ENCODE measurements at regions not wholly inside any gene's neighbourhood (a gene's known extent, or its start where the extent isn't known, plus 50 kb on each side); places are given as distances from the start of the nearest gene placed in this dataset.

DNA sequence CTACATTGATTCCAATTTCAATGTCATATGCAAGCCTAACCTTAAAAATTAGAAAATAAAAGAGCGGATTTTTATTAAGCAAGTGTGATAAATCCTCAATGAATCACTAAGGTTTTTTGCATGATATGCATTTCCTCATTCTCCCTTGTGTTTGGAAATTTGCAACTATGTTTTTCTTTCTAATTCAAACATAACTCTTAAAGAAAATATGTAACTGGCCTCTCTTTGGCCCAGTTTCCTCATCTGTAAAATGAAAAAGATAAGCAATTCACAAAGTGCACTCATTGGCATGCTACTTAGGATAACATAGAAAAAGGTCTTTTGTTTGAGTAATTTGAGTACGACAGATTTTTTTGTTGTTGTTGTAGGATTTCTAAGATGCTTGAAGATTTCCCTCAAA lies 295.5 kb downstream of the CDH11 start:
- no peak for TF ChIP-seq POLR2A (IDR thresholded peaks at IDR 0.05; ENCODE audit: extremely low read depth, insufficient read length)
- no peak for DNase-seq (ENCODE audit: low read depth)
- no peak overlapping the region for H3K4me3 ChIP-seq (ENCODE audit: low read depth, low read length)

DNA sequence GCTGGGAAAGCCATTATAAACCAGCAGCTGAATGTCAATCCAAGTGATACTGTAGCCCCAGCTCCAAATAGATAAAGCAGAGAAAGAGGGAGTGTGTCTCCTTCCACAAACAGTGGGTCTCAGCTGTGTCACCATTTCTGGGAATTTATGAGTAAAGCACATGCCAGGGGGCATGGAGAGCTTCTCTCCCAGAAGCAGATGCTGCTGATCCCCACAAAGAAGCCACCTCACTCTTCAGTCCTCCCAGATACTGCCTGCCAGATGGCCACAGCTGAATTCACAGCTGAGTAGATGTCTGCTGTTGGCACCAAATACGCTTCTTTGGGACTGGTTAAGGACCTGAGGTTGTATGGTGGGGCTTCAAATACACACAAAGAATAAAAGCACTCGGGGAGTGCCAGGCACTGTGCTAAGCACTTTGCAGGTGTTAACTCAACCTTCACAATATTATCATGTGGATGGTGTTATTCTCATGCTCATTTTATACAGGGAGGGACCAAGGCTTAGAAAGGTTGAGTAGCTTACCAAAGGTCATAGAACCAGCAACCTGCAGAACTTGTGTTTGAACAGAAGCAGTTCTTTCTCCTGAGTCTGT lies 298.3 kb downstream of the CDH11 start:
- no peak for TF ChIP-seq MYC (IDR thresholded peaks at IDR 0.05; ENCODE audit: low read depth, low read length)
- TF ChIP-seq, protein P1, sequence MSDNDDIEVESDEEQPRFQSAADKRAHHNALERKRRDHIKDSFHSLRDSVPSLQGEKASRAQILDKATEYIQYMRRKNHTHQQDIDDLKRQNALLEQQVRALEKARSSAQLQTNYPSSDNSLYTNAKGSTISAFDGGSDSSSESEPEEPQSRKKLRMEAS (IDR thresholded peaks at IDR 0.05; ENCODE audit: low read depth, low read length) = no peak
- TF ChIP-seq, protein P2, sequence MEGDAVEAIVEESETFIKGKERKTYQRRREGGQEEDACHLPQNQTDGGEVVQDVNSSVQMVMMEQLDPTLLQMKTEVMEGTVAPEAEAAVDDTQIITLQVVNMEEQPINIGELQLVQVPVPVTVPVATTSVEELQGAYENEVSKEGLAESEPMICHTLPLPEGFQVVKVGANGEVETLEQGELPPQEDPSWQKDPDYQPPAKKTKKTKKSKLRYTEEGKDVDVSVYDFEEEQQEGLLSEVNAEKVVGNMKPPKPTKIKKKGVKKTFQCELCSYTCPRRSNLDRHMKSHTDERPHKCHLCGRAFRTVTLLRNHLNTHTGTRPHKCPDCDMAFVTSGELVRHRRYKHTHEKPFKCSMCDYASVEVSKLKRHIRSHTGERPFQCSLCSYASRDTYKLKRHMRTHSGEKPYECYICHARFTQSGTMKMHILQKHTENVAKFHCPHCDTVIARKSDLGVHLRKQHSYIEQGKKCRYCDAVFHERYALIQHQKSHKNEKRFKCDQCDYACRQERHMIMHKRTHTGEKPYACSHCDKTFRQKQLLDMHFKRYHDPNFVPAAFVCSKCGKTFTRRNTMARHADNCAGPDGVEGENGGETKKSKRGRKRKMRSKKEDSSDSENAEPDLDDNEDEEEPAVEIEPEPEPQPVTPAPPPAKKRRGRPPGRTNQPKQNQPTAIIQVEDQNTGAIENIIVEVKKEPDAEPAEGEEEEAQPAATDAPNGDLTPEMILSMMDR (IDR thresholded peaks at IDR 0.05; ENCODE audit: low read depth, low read length) = no peak
- no peak for TF ChIP-seq POLR2A (IDR thresholded peaks at IDR 0.05; ENCODE audit: extremely low read depth, insufficient read length)
- DNase-seq (ENCODE audit: low read depth) = no peak
- no peak overlapping the region for H3K4me3 ChIP-seq (ENCODE audit: low read depth, low read length)

DNA sequence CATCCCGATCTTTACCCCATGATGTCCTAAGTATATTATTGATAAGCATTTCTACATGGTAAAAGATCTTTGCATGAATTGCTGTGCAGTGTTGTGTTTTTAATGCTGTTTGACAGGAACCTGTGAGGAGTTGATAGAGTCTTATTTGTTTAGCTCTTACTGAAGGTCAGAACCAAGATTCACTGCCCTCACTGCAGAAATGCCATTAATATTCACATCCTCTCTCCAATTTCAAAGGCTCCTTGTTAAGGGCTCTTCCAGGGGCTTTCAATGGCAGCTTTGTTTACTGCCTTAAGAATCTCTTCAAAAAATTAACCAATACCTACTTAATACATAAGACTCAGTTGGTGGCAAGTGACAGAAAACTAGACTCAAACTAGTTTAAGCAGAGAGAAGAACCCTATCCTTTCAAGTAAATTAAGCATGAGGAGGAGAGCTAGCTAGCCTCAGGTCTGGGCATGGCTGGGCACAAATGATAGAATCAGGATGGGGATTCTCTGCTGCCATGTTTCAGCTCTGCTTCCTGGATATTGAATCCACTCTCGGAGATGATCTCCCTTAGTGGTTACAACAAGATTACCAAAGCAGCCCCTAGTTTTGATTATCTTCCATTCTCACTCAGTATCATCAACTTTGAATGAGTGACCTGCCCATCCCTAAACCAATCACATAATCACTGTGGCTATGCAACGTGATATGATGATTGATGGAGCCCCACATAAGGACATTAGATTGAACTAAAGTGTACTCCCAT lies 311.8 kb downstream of the CDH11 start:
- TF ChIP-seq POLR2A (IDR thresholded peaks at IDR 0.05; ENCODE audit: extremely low read depth, insufficient read length) = no peak
- no peak for TF ChIP-seq MYC (IDR thresholded peaks at IDR 0.05; ENCODE audit: low read depth, low read length)
- TF ChIP-seq, protein P1 (IDR thresholded peaks at IDR 0.05; ENCODE audit: low read depth, low read length) = no peak
- TF ChIP-seq, protein P2 (IDR thresholded peaks at IDR 0.05; ENCODE audit: low read depth, low read length) = no peak
- DNase-seq (ENCODE audit: low read depth) = no peak
- H3K4me3 ChIP-seq (ENCODE audit: low read depth, low read length) = no peak overlapping the region

DNA sequence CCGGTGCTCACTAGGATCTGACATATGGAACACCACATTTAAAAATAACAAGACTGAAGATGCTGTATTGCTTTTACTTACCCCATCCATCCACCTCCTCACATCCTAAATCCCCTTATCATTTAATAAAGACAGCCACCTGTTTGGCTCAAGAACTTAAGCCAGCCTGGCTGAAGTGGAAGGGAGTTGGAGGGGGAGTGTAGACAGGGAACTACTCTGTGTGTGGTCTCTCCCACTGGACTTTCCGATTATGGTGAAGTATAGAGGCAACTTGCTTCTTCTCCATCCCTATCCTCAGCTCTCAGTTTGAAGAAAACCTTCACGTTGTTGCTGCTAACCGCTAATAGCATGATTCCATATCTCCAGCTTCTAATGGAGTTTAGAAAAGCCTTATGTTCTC lies 313.4 kb downstream of the CDH11 start:
- DNase-seq (ENCODE audit: low read depth) = no peak
- no peak overlapping the region for H3K4me3 ChIP-seq (ENCODE audit: low read depth, low read length)
- TF ChIP-seq POLR2A (IDR thresholded peaks at IDR 0.05; ENCODE audit: extremely low read depth, insufficient read length) (no peak), MYC (IDR thresholded peaks at IDR 0.05; ENCODE audit: low read depth, low read length) (no peak)
- TF ChIP-seq, protein P1 (IDR thresholded peaks at IDR 0.05; ENCODE audit: low read depth, low read length) = no peak
- TF ChIP-seq, protein P2 (IDR thresholded peaks at IDR 0.05; ENCODE audit: low read depth, low read length) = no peak

DNA sequence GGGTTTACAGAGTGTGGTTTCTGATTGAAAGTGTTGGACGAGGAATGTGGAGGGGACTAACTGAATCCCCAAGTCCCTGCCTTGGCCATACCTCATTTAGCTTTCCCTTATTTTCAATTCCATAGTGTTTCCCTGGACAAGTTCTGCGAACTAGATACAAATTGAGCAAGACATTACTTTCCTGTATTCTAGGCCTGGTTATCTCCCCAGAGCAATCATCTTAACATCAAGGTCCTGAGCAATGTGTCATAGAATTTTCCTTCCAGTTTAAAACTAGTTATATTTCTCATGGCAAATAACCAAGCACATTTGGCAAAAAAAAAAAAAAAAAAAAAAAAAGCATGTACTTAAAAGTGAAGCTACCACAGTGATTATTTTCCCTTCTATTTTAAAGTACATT lies 330.1 kb downstream of the CDH11 start:
- no peak for TF ChIP-seq MYC (IDR thresholded peaks at IDR 0.05; ENCODE audit: low read depth, low read length)
- TF ChIP-seq, protein P2 (IDR thresholded peaks at IDR 0.05; ENCODE audit: low read depth, low read length) = no peak
- no peak for TF ChIP-seq POLR2A (IDR thresholded peaks at IDR 0.05; ENCODE audit: extremely low read depth, insufficient read length)
- TF ChIP-seq, protein P1 (IDR thresholded peaks at IDR 0.05; ENCODE audit: low read depth, low read length) = no peak
- H3K4me3 ChIP-seq (ENCODE audit: low read depth, low read length) = no peak overlapping the region
- no peak for DNase-seq (ENCODE audit: low read depth)

DNA sequence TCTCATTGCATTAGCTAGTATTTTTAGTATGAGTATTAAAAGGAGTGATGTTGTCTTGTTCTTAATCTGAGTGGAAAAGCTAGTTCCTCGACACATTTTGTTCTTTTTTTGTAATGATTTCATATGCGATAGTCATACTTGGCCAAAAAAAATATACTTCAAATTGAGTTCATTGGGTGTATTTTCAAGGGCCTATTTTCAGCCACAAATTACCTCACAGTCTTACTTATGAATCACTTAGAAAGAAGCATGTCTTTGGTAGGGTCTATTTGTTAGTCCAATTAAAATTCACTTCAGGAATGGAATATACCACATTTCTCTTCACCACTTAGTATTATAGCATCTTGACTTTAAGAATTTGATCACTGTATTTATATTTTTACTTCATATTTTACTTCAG lies 337.2 kb downstream of the CDH11 start:
- DNase-seq (ENCODE audit: low read depth) = no peak
- TF ChIP-seq, protein P2 (IDR thresholded peaks at IDR 0.05; ENCODE audit: low read depth, low read length) = no peak
- TF ChIP-seq POLR2A (IDR thresholded peaks at IDR 0.05; ENCODE audit: extremely low read depth, insufficient read length) (no peak), MYC (IDR thresholded peaks at IDR 0.05; ENCODE audit: low read depth, low read length) (no peak)
- TF ChIP-seq, protein P1 (IDR thresholded peaks at IDR 0.05; ENCODE audit: low read depth, low read length) = no peak
- H3K4me3 ChIP-seq (ENCODE audit: low read depth, low read length) = no peak overlapping the region
